ENCODE measurements at regions not wholly inside any gene's neighbourhood (a gene's known extent, or its start where the extent isn't known, plus 50 kb on each side); places are given as distances from the start of the nearest gene placed in this dataset.

DNA sequence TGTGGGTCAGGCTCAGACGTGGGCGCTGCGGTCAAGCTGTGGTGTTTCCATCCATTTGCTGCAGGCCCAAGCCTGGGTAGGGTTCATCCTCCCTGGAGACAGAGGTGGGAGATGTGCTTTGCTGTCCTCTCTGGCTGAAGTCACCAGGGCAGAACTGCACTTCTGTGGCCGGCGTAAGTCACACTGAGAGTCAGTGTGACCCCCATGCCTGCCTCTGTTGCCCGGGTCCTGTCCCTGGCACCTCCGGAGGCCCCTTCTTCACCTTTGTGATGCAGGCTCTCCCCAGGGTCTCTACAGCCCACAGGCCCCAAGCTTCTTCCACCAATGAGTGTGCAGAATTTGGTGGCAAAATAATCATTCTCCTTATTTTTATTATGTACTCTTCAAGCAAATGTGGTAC is 53.8 kb upstream of the DACT2 start:
- Histone ChIP-seq H3K27me3 (ENCODE audit: control insufficient read depth, insufficient read depth, low read length) (no peaks in the 10 kb centered on the region), H3K4me2 (ENCODE audit: extremely low read depth, insufficient read depth, low read length) (no peak overlapping the region), H2AFZ (ENCODE audit: low read length) (no peak overlapping the region), H3K9me3 (ENCODE audit: control insufficient read depth, insufficient read depth, low read depth, low read length) (no peaks in the 10 kb centered on the region), H3K27ac (ENCODE audit: insufficient read depth, low read length) (no peak overlapping the region), H3K9ac (ENCODE audit: insufficient read depth, low read length) (no peak overlapping the region), H3K79me2 (ENCODE audit: control insufficient read depth, insufficient read depth, low read length) (no peaks in the 10 kb centered on the region), H3K36me3 (ENCODE audit: control insufficient read depth, insufficient read depth, low read length) (no peaks in the 10 kb centered on the region), H3K4me1 (ENCODE audit: control insufficient read depth, extremely low read depth, insufficient read depth, low read length) (no peaks in the 10 kb centered on the region), H4K20me1 (ENCODE audit: control insufficient read depth, extremely low read depth, insufficient read depth, low read length) (no peaks in the 10 kb centered on the region), H3K4me3 (replicated peaks in 1 of 4; ENCODE audit: control extremely low read depth in 1 of 4, insufficient read depth in 1 of 4, low read depth in 3 of 4, low read length in 4 of 4) (no peak overlapping the region)
- no peak for TF ChIP-seq EZH2 (IDR thresholded peaks at IDR 0.05; ENCODE audit: low read length, missing control alignments)
- TF ChIP-seq, protein P1, sequence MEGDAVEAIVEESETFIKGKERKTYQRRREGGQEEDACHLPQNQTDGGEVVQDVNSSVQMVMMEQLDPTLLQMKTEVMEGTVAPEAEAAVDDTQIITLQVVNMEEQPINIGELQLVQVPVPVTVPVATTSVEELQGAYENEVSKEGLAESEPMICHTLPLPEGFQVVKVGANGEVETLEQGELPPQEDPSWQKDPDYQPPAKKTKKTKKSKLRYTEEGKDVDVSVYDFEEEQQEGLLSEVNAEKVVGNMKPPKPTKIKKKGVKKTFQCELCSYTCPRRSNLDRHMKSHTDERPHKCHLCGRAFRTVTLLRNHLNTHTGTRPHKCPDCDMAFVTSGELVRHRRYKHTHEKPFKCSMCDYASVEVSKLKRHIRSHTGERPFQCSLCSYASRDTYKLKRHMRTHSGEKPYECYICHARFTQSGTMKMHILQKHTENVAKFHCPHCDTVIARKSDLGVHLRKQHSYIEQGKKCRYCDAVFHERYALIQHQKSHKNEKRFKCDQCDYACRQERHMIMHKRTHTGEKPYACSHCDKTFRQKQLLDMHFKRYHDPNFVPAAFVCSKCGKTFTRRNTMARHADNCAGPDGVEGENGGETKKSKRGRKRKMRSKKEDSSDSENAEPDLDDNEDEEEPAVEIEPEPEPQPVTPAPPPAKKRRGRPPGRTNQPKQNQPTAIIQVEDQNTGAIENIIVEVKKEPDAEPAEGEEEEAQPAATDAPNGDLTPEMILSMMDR (conservative IDR thresholded peaks at IDR 0.05 in 1 of 2, IDR thresholded peaks at IDR 0.05 in 1 of 2; ENCODE audit: low read depth in 1 of 2, low read length in 2 of 2): no peak
- DNase-seq (ENCODE audit: low read depth in 2 of 2): no peak

DNA sequence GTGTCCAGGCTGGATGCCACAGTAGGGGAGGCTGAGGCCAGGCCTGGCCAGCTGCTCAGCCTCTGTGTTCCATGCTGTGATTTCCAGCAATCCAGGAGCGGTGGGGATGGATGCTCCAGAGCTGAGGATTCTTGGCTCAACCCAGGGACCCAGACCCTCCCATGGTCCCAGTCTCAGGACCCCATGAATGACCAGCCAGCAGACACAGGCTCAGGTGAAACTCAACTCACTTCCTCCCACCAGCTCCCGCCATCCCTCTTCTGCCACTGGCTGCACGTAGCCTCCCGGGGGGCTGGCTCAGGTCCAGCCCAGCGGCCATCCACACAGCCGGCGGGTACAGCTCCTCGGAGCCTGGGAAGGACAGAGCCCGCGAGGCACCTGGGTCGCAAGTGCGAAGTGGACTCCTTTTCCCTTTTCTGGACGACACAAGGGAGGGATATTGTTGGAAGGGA is 54.5 kb upstream of the DACT2 start:
- no peaks in the 10 kb centered on the region for H4K20me1 ChIP-seq (ENCODE audit: control insufficient read depth, extremely low read depth, insufficient read depth, low read length)
- no peaks in the 10 kb centered on the region for H3K9me3 ChIP-seq (ENCODE audit: control insufficient read depth, insufficient read depth, low read depth, low read length)
- H3K9ac ChIP-seq (ENCODE audit: insufficient read depth, low read length): no peak overlapping the region
- no peak overlapping the region for H2AFZ ChIP-seq (ENCODE audit: low read length)
- H3K27me3 ChIP-seq (ENCODE audit: control insufficient read depth, insufficient read depth, low read length): no peaks in the 10 kb centered on the region
- no peaks in the 10 kb centered on the region for H3K79me2 ChIP-seq (ENCODE audit: control insufficient read depth, insufficient read depth, low read length)
- H3K4me2 ChIP-seq (ENCODE audit: extremely low read depth, insufficient read depth, low read length): no peak overlapping the region
- H3K4me1 ChIP-seq (ENCODE audit: control insufficient read depth, extremely low read depth, insufficient read depth, low read length): no peaks in the 10 kb centered on the region
- H3K4me3 ChIP-seq (replicated peaks in 1 of 4; ENCODE audit: control extremely low read depth in 1 of 4, insufficient read depth in 1 of 4, low read depth in 3 of 4, low read length in 4 of 4): no peak overlapping the region
- DNase-seq (ENCODE audit: low read depth in 2 of 2): no peak
- TF ChIP-seq, protein P1 (conservative IDR thresholded peaks at IDR 0.05 in 1 of 2, IDR thresholded peaks at IDR 0.05 in 1 of 2; ENCODE audit: low read depth in 1 of 2, low read length in 2 of 2): no peak
- no peak for TF ChIP-seq EZH2 (IDR thresholded peaks at IDR 0.05; ENCODE audit: low read length, missing control alignments)
- H3K27ac ChIP-seq (ENCODE audit: insufficient read depth, low read length): no peak overlapping the region
- H3K36me3 ChIP-seq (ENCODE audit: control insufficient read depth, insufficient read depth, low read length): no peaks in the 10 kb centered on the region

DNA sequence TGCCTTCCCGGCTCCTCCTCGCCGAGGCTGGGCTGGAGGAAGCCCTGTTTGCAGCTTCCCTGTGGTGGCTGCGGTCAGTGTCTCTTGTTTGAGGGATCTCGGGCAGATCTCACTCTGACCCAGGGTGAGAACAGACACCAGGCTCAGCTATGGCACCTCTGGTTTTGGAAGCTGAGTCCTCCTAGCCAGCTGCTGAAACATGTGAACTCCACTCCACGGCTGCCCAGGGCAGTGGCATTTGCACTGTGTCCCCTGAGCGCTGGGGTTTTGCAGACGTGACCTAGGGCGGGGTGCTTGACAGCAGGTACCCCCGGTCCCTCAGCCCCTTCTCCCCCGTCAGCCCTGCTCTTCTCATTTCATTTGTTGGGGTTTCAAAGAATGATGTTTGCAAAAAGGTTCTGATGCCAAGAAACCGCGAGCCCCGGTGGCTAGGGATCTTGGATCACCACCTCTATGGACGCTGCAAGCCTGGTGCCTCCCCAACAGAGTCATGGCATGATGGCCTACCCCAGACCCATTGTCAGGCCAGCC is 55.0 kb upstream of the DACT2 start:
- H4K20me1 ChIP-seq (ENCODE audit: control insufficient read depth, extremely low read depth, insufficient read depth, low read length): no peaks in the 10 kb centered on the region
- TF ChIP-seq, protein P1 (conservative IDR thresholded peaks at IDR 0.05 in 1 of 2, IDR thresholded peaks at IDR 0.05 in 1 of 2; ENCODE audit: low read depth in 1 of 2, low read length in 2 of 2): no peak
- H3K9ac ChIP-seq (ENCODE audit: insufficient read depth, low read length): no peak overlapping the region
- H3K9me3 ChIP-seq (ENCODE audit: control insufficient read depth, insufficient read depth, low read depth, low read length): no peaks in the 10 kb centered on the region
- DNase-seq (ENCODE audit: low read depth in 2 of 2): no peak
- H3K79me2 ChIP-seq (ENCODE audit: control insufficient read depth, insufficient read depth, low read length): no peaks in the 10 kb centered on the region
- H3K4me3 ChIP-seq (replicated peaks in 1 of 4; ENCODE audit: control extremely low read depth in 1 of 4, insufficient read depth in 1 of 4, low read depth in 3 of 4, low read length in 4 of 4): no peak overlapping the region
- H2AFZ ChIP-seq (ENCODE audit: low read length): no peak overlapping the region
- no peaks in the 10 kb centered on the region for H3K36me3 ChIP-seq (ENCODE audit: control insufficient read depth, insufficient read depth, low read length)
- no peak overlapping the region for H3K27ac ChIP-seq (ENCODE audit: insufficient read depth, low read length)
- H3K27me3 ChIP-seq (ENCODE audit: control insufficient read depth, insufficient read depth, low read length): no peaks in the 10 kb centered on the region
- no peak overlapping the region for H3K4me2 ChIP-seq (ENCODE audit: extremely low read depth, insufficient read depth, low read length)
- no peaks in the 10 kb centered on the region for H3K4me1 ChIP-seq (ENCODE audit: control insufficient read depth, extremely low read depth, insufficient read depth, low read length)
